GM23338 (cell line): ENCODE measurements at regions not wholly inside any gene's neighbourhood (a gene's known extent, or its start where the extent isn't known, plus 50 kb on each side); places are given as distances from the start of the nearest gene placed in this dataset.

Source experiments
- ATAC-seq: fragments of 200-7000 bp; cut with Tn5 transposase; 3 replicates; pipeline ENCODE4 v1.9.1; 2020
- DNase-seq: peaks from one replicate; pipeline ENCODE4 v3.0.0-alpha.2; 2015; ENCODE audit warnings: low spot score
- H2AFZ ChIP-seq: fragments of 200-600 bp; sonication (generic); 2 replicates; pipeline ENCODE4 v1.8.0; 2016; ENCODE audit warnings: antibody characterized with exemption, mild to moderate bottlenecking, moderate library complexity
- H3F3A ChIP-seq: fragments of 200-600 bp; sonication (generic); replicated peaks from 2 replicates; pipeline ENCODE4 v1.8.0; 2017; ENCODE audit warnings: antibody characterized with exemption, mixed run types, low read depth
- H3K27ac ChIP-seq: fragments of 200-600 bp; sonication (generic); 2 replicates; pipeline ENCODE4 v1.6.1; 2016; ENCODE audit warnings: low read depth
- H3K27me3 ChIP-seq: fragments of 200-600 bp; sonication (generic); 2 replicates; pipeline ENCODE4 v1.8.0; 2016; ENCODE audit warnings: mild to moderate bottlenecking, mixed run types, moderate library complexity; ENCODE audit not compliant: insufficient read depth
- H3K36me3 ChIP-seq: fragments of 200-600 bp; sonication (generic); 2 replicates; pipeline ENCODE4 v1.8.0; 2016; ENCODE audit warnings: mild to moderate bottlenecking; ENCODE audit not compliant: insufficient read depth
- H3K4me1 ChIP-seq: fragments of 200-600 bp; sonication (generic); 2 replicates; pipeline ENCODE4 v1.8.0; 2016; ENCODE audit warnings: mild to moderate bottlenecking, moderate library complexity; ENCODE audit not compliant: insufficient read depth
- H3K4me2 ChIP-seq: fragments of 200-600 bp; sonication (generic); 2 replicates; pipeline ENCODE4 v1.7.1; 2017; ENCODE audit warnings: mixed run types
- H3K4me3 ChIP-seq: fragments of 200-600 bp; sonication (generic); 2 replicates; pipeline ENCODE4 v1.6.1; 2016; ENCODE audit warnings: mixed run types
- H3K79me2 ChIP-seq: fragments of 200-600 bp; sonication (generic); replicated peaks from 2 replicates; pipeline ENCODE4 v1.8.0; 2017; ENCODE audit warnings: mild to moderate bottlenecking; ENCODE audit not compliant: insufficient read depth
- H3K9me2 ChIP-seq: fragments of 200-600 bp; sonication (generic); 2 replicates; pipeline ENCODE4 v1.8.0; 2017; ENCODE audit not compliant: insufficient read depth
- H4K20me1 ChIP-seq: fragments of 200-600 bp; sonication (generic); replicated peaks from 2 replicates; pipeline ENCODE4 v1.8.0; 2017; ENCODE audit warnings: mild to moderate bottlenecking; ENCODE audit not compliant: insufficient read depth
- H3K27ac Mint-ChIP-seq: 2 replicates; pipeline ENCODE4 v1.8.0; 2020; ENCODE audit warnings: inconsistent platforms, mild to moderate bottlenecking, moderate library complexity, mixed read lengths
- H3K27me3 Mint-ChIP-seq: 3 replicates; pipeline ENCODE4 v1.8.0; 2022; ENCODE audit warnings: low read depth, mild to moderate bottlenecking, moderate library complexity, mixed read lengths, inconsistent platforms; ENCODE audit not compliant: insufficient read depth, poor library complexity
- H3K36me3 Mint-ChIP-seq: 3 replicates; pipeline ENCODE4 v1.8.0; 2021; ENCODE audit warnings: low read depth, mild to moderate bottlenecking, inconsistent platforms, moderate library complexity, mixed read lengths
- H3K4me1 Mint-ChIP-seq: 3 replicates; pipeline ENCODE4 v1.8.0; 2020; ENCODE audit warnings: mild to moderate bottlenecking, inconsistent platforms, mixed read lengths
- H3K4me3 Mint-ChIP-seq: 3 replicates; pipeline ENCODE4 v1.8.0; 2021; ENCODE audit warnings: moderate library complexity, mild to moderate bottlenecking, inconsistent platforms, mixed read lengths
- H3K9me3 Mint-ChIP-seq: 3 replicates; pipeline ENCODE4 v1.8.0; 2020; ENCODE audit warnings: moderate library complexity, mild to moderate bottlenecking, inconsistent platforms, mixed read lengths
- CREB1 ChIP-seq: fragments of 250-450 bp; sonication (Bioruptor Pico); IDR thresholded peaks from 2 replicates; pipeline ENCODE4 v1.5.0; 2020; ENCODE audit warnings: low read depth, mild to moderate bottlenecking, moderate library complexity
- EZH2 ChIP-seq: fragments of 200-600 bp; sonication (generic); IDR thresholded peaks from one replicate; pipeline ENCODE4 v1.8.0; 2017; ENCODE audit warnings: antibody characterized with exemption, mild to moderate bottlenecking, low read depth; ENCODE audit not compliant: unreplicated experiment
- NANOG ChIP-seq: IDR thresholded peaks from 2 replicates; pipeline ENCODE4 v1.6.1; 2016; ENCODE audit warnings: antibody characterized with exemption, borderline replicate concordance
- POLR2AphosphoS5 ChIP-seq: IDR thresholded peaks from 2 replicates; pipeline ENCODE4 v1.6.1; 2016; ENCODE audit warnings: antibody characterized with exemption, low read depth
- STAT1 ChIP-seq: IDR thresholded peaks from one replicate; pipeline ENCODE4 v1.6.1; 2016; ENCODE audit warnings: antibody characterized with exemption; ENCODE audit not compliant: unreplicated experiment
- ZNF462 ChIP-seq: fragments of 250-450 bp; sonication (Bioruptor Pico); IDR thresholded peaks from 2 replicates; pipeline ENCODE4 v1.5.0; 2020; ENCODE audit warnings: mild to moderate bottlenecking, moderate library complexity

GRCh38 chr2:176650838-176651555 is 381.8 kb downstream of the MTX2 start (continued):
- TF ChIP-seq ZNF462 (CRISPR knock-in tag) (no peak), CREB1 (no peak), POLR2AphosphoS5 (no peak), STAT1 (no peak), EZH2 (no peak), NANOG (no peak)

GRCh38 chr2:176652300-176653182 is 383.3 kb downstream of the MTX2 start:
- Mint-ChIP-seq H3K4me3 (no peak overlapping the region), H3K27me3 (no peaks in the 10 kb centered on the region), H3K27ac (no peak overlapping the region), H3K9me3 (no peaks in the 10 kb centered on the region), H3K36me3 (no peaks in the 10 kb centered on the region), H3K4me1 (peaks cover 39% of the 10 kb centered on the region)
- DNase-seq (peak; percentile 79), ATAC-seq (peak; percentile 52)
- Histone ChIP-seq H4K20me1 (no peaks in the 10 kb centered on the region), H3F3A (no peaks in the 10 kb centered on the region), H3K36me3 (no peaks in the 10 kb centered on the region), H3K4me2 (no peak overlapping the region), H3K9me2 (no peaks in the 10 kb centered on the region), H2AFZ (no peak overlapping the region), H3K4me1 (peaks cover 33% of the 10 kb centered on the region), H3K4me3 (no peak overlapping the region), H3K79me2 (no peaks in the 10 kb centered on the region), H3K27ac (no peak overlapping the region), H3K27me3 (0 out of 2 replicates have a peak, but pooled peaks cover 5% of the 10 kb centered on the region)
- TF ChIP-seq ZNF462 (CRISPR knock-in tag) (no peak), NANOG (no peak)
